Adrenal gland (tissue), 5 donors: ENCODE measurements at regions not wholly inside any gene's neighbourhood (a gene's known extent, or its start where the extent isn't known, plus 50 kb on each side); places are given as distances from the start of the nearest gene placed in this dataset.

Experiments
- CTCF ChIP-seq, 6 experiments: fragments of 450-650 bp in 4 of 6; fragments of 200-600 bp in 2 of 6; sonication (generic) in 1 of 6; IDR thresholded peaks; 1 replicate in 5 of 6; 2 replicates in 1 of 6; pipeline versions ENCODE4 v1.5.1 to v1.8.0; 2016 to 2021; ENCODE audit warnings: antibody characterized with exemption in 6 of 6, mild to moderate bottlenecking in 2 of 6, moderate library complexity in 1 of 6
- POLR2A ChIP-seq, 2 donors: fragments of 450-650 bp; IDR thresholded peaks; one replicate each; pipeline ENCODE4 v1.6.1; 2017; ENCODE audit warnings: antibody characterized with exemption in 2 of 2, mild to moderate bottlenecking in 2 of 2, moderate library complexity in 1 of 2
- donor health status: DM: no; HTN: no; CAD: no.

- TF ChIP-seq CTCF (IDR thresholded peaks at IDR 0.05) (no peak), POLR2A (IDR thresholded peaks at IDR 0.05) (no peak)
Observed at GRCh38 chr5:60026161-60026560, 132.6 kb upstream of the PDE4D start.
